DND-41 (cell line): ENCODE measurements at regions not wholly inside any gene's neighbourhood (a gene's known extent, or its start where the extent isn't known, plus 50 kb on each side); places are given as distances from the start of the nearest gene placed in this dataset.

Experiments used
- CTCF ChIP-seq: IDR thresholded peaks from 2 replicates; pipeline ENCODE4 v1.5.1; 2012; ENCODE audit warnings: borderline replicate concordance, low read length, moderate library complexity, mild to moderate bottlenecking; ENCODE audit not compliant: poor library complexity, severe bottlenecking; ENCODE audit errors: extremely low read depth
- EZH2 ChIP-seq: IDR thresholded peaks from 3 replicates; pipeline ENCODE4 v1.6.1; 2012; ENCODE audit warnings: borderline replicate concordance, low read depth, mild to moderate bottlenecking, moderate library complexity, low read length, inconsistent platforms; ENCODE audit not compliant: severe bottlenecking

GRCh38 chr18:45203677-45204076, 411.6 kb upstream of the SLC14A2 start:
- TF ChIP-seq CTCF (no peak), EZH2 (no peak)
